Vagina (tissue), 2 donors: ENCODE measurements at regions not wholly inside any gene's neighbourhood (a gene's known extent, or its start where the extent isn't known, plus 50 kb on each side); places are given as distances from the start of the nearest gene placed in this dataset.

Experiments
- DNase-seq, 2 donors: peaks; one replicate each; pipeline ENCODE4 v3.0.0-alpha.2; 2017; ENCODE audit errors: extremely low spot score in 2 of 2
- H3K27ac ChIP-seq: fragments of 200-600 bp; sonication (generic); one replicate; pipeline ENCODE4 v1.5.1; 2019
- H3K27me3 ChIP-seq: fragments of 200-600 bp; sonication (generic); one replicate; pipeline ENCODE4 v1.5.1; 2019
- H3K36me3 ChIP-seq, 2 donors: fragments of 200-600 bp; sonication (generic); one replicate each; pipeline ENCODE4 v1.5.1; 2017 to 2019
- H3K4me1 ChIP-seq: fragments of 200-600 bp; sonication (generic); one replicate; pipeline ENCODE4 v1.5.1; 2019
- H3K4me3 ChIP-seq, 2 donors: fragments of 200-600 bp; sonication (generic); 1 replicate in 1 of 2; 2 replicates in 1 of 2; pipeline ENCODE4 v1.5.1; 2016 to 2019
- H3K9me3 ChIP-seq: fragments of 200-600 bp; sonication (generic); one replicate; pipeline ENCODE4 v1.5.1; 2019
- CTCF ChIP-seq, 3 experiments: fragments of 450-650 bp in 2 of 3; fragments of 200-600 bp in 1 of 3; sonication (generic) in 1 of 3; IDR thresholded peaks; one replicate each; pipeline ENCODE4 v1.5.1; 2017 to 2019; ENCODE audit warnings: antibody characterized with exemption in 3 of 3, mild to moderate bottlenecking in 2 of 3, moderate library complexity in 2 of 3
- POLR2A ChIP-seq, 2 donors: fragments of 450-650 bp; IDR thresholded peaks; one replicate each; pipeline ENCODE4 v1.6.1; 2017; ENCODE audit warnings: antibody characterized with exemption in 2 of 2, mild to moderate bottlenecking in 2 of 2, moderate library complexity in 2 of 2
- POLR2AphosphoS5 ChIP-seq, 2 donors: sonication (generic); formaldehyde crosslinking; IDR thresholded peaks; one replicate each; pipeline ENCODE4 v1.9.0; 2017; ENCODE audit warnings: antibody characterized with exemption in 2 of 2, mild to moderate bottlenecking in 2 of 2, low read depth in 1 of 2; ENCODE audit not compliant: insufficient read depth in 1 of 2
- intact Hi-C: fragments of 100-400 bp; cut with DNase I; formaldehyde crosslinking; loops from one replicate; pipeline ENCODE4 v1.15.1; 2023

DNA sequence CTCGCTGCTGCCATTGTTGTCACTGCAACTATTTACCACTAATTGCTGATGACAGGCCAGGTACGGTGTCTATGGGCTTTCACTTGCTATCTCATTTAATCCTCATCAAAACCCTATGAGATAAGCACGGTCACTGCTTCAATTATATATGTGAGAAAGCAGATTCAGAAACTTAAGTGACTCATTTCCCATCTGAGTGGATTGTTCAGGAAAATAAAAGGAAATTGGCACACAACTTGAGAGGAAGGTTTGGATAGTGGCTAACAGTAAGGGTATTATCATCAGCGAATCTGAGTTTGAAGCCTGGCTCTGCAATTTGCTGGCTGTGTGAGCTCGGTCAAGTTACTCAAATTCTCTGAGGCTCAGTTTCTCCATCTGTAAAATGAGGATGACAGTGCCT is 196.0 kb downstream of the KCNS3 start:
- no peak overlapping the region for H3K4me3 ChIP-seq
- TF ChIP-seq POLR2A (IDR thresholded peaks at IDR 0.05) (no peak), CTCF (IDR thresholded peaks at IDR 0.05) (no peak), POLR2AphosphoS5 (IDR thresholded peaks at IDR 0.05; ENCODE audit: insufficient read depth in 1 of 2, low read depth in 1 of 2) (no peak)
- no peaks in the 10 kb centered on the region for H3K27me3 ChIP-seq
- no peaks in the 10 kb centered on the region for H3K4me1 ChIP-seq
- intact Hi-C loops: no loop called here
- no peak for DNase-seq
- H3K9me3 ChIP-seq: no peaks in the 10 kb centered on the region
- no peaks in the 10 kb centered on the region for H3K36me3 ChIP-seq
- H3K27ac ChIP-seq: no peak overlapping the region

GRCh38 chr2:18073601-18074000 is 195.1 kb downstream of the KCNS3 start:
- H3K27ac ChIP-seq: no peak overlapping the region
- no peaks in the 10 kb centered on the region for H3K4me1 ChIP-seq
- intact Hi-C loops: no loop called here
- H3K36me3 ChIP-seq: no peaks in the 10 kb centered on the region
- no peak overlapping the region for H3K4me3 ChIP-seq
- H3K27me3 ChIP-seq: no peaks in the 10 kb centered on the region
- no peaks in the 10 kb centered on the region for H3K9me3 ChIP-seq
- DNase-seq: no peak
- TF ChIP-seq POLR2AphosphoS5 (IDR thresholded peaks at IDR 0.05; ENCODE audit: insufficient read depth in 1 of 2, low read depth in 1 of 2) (no peak), CTCF (IDR thresholded peaks at IDR 0.05) (no peak), POLR2A (IDR thresholded peaks at IDR 0.05) (no peak)

DNA sequence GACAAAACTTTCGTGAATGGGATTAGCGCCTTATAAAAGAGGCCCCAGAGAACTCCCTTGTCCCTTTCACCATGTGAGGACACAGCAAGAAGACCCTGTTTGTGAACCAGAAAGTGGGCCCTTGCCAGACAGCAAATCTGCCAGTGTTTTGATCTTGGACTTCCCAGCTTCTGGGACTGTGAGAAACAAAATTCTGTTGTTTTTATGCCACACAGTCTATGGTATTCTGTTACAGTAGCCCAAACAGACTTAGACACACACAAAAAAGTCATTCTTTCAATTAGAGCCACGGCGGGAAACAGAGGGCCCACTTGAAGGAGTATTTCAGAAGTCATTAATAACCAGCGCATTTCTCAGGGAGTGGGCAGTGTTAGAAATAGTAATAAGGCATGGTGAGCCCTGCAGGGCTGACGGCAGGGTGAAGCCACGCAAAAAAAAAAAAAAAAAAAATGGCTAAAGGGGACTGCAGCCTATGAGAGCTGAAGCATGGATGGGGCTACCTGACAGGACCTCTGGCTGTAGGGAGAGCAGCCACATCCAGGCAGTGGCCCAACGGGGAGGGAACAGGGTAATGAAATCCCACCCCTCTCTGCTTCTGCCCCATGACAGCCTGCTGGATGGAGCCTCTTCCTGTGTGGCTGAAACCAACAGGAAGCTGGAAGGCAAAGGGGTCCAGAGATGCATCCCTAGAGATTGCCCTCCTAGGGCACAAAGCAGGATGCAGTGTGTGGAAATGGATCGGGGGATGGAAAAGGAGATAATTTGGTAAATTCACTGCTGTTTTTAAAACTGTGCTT is 189.3 kb downstream of the KCNS3 start:
- no peak overlapping the region for H3K27ac ChIP-seq

DNA sequence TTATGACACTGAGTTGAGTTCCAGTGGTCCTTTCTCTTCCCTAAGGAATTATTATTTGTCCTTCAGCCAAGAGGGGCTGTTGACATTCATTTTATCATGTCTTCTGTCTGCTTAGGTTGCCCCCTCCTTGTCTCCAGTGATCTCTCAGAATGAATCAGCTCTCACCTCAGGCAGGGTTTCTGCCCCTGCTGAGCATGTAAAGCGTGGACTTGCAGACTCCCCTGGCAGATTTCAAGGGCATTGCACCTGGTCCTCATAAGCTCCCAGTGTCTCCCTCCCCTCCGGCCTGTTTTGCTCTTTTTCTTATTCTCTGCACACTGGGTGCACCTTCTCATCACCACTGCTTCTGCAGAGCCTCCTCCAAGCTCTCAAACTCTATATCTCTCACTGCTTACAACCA is 188.4 kb downstream of the KCNS3 start:
- no peaks in the 10 kb centered on the region for H3K27me3 ChIP-seq
- H3K36me3 ChIP-seq: no peaks in the 10 kb centered on the region
- intact Hi-C loops: no loop called here
- no peaks in the 10 kb centered on the region for H3K9me3 ChIP-seq
- H3K27ac ChIP-seq: no peak overlapping the region
- H3K4me3 ChIP-seq: no peak overlapping the region
- peaks cover 28% of the 10 kb centered on the region for H3K4me1 ChIP-seq
- TF ChIP-seq POLR2AphosphoS5 (IDR thresholded peaks at IDR 0.05; ENCODE audit: insufficient read depth in 1 of 2, low read depth in 1 of 2) (no peak), CTCF (IDR thresholded peaks at IDR 0.05) (no peak), POLR2A (IDR thresholded peaks at IDR 0.05) (no peak)
- no peak for DNase-seq

More for the DNA sequence above, 189.3 kb downstream of the KCNS3 start:
- TF ChIP-seq CTCF (IDR thresholded peaks at IDR 0.05) (no peak), POLR2AphosphoS5 (IDR thresholded peaks at IDR 0.05; ENCODE audit: insufficient read depth in 1 of 2, low read depth in 1 of 2) (no peak), POLR2A (IDR thresholded peaks at IDR 0.05) (no peak)
- intact Hi-C loops: no loop called here
- Histone ChIP-seq H3K27me3 (no peaks in the 10 kb centered on the region), H3K9me3 (no peaks in the 10 kb centered on the region), H3K4me3 (no peak overlapping the region), H3K4me1 (peaks cover 22% of the 10 kb centered on the region), H3K36me3 (no peaks in the 10 kb centered on the region)
- DNase-seq: no peak

GRCh38 chr2:18066066-18066465 is 187.6 kb downstream of the KCNS3 start:
- Histone ChIP-seq H3K27me3 (no peaks in the 10 kb centered on the region), H3K27ac (no peak overlapping the region), H3K4me3 (no peak overlapping the region), H3K9me3 (no peaks in the 10 kb centered on the region), H3K4me1 (peaks cover 28% of the 10 kb centered on the region), H3K36me3 (no peaks in the 10 kb centered on the region)
- no peak for TF ChIP-seq POLR2AphosphoS5 (IDR thresholded peaks at IDR 0.05; ENCODE audit: insufficient read depth in 1 of 2, low read depth in 1 of 2)
- no peak for DNase-seq
- intact Hi-C loops: no loop called here
